SKM-1 (cell line): ENCODE measurements at regions not wholly inside any gene's neighbourhood (a gene's known extent, or its start where the extent isn't known, plus 50 kb on each side); places are given as distances from the start of the nearest gene placed in this dataset.
"Not testable (repeated sequence)": the region's sequence is repeated elsewhere in the genome, so short reads cannot be mapped to it uniquely, and the experiment has no call there.

Source experiments
- DNase-seq: peaks from one replicate; lab custom pipeline; 2025; ENCODE audit not compliant: unreplicated experiment; lab: John Stamatoyannopoulos, UW

- DNase-seq, result peak; percentile 16
These were observed 231.9 kb upstream of the INTU start for GRCh38 chr4:127400731-127401346.

DNA sequence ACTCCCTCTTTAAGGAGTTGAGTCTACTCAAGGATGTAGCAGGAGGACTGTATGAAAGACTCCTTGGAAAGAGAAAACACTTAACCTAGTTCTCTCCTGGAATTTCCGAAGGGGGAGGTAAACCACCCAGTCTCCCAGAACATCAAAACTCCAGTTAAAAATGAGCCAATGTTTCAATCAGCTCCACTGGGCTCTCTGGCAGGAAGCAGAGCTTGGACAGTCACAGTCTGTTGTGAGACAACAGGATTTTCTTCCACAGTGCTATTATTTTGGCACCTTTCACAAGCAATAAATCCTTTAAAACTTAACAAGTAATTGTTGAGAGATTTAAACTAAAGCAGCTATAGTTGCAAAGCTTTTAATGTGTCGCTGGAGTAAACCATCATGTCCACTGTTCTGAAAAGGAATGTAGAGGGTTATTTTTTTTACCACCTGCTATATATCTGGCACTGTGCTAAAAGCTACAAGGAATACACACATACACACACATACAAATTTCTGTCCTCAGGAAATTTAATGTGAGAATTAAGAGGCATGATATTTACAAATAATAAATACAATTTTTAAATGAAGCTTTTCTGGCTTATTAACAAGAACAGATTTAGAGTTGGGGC lies 229.2 kb upstream of the INTU start:
- DNase-seq, result no peak

DNA sequence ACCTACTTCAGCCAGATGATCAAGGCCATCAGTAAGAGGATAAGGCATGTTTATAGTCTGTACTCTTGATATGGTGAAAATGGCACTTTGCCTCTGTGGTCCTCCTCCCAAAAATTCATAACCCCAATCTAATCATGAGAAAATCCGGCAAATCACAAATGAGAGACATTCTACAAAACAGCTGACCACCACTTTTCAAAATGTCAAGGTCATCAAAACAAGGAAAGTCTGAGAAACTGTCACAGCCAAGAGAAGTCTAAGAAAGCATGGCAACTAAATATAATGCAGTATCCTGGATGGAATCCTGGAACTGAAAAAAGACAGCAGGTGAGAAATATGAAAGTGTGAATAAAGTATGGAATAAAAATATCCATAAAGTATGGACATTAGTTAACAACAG lies 226.6 kb upstream of the INTU start:
- no peak for DNase-seq

DNA sequence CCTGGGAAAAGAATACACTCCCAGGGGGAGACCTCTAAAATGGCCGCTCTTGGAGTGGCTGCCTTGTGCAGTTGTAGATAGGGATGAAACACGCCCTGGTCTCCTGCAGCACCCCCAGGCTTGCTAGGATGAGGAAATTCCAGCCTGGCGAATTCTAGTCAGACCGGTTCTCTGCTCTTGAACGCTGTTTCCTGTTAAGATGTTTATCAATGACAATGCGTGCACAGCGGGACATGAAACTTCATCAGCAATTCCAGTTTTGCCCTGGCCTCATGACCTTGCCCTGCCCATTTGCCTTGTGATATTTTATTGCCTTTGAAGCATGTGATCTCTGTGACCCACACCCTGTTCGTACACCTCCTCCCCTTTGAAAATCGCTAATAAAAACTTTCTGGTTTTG lies 225.2 kb upstream of the INTU start:
- not testable (repeated sequence) for DNase-seq

GRCh38 chr4:127410201-127410600 lies 222.6 kb upstream of the INTU start:
- DNase-seq, result no peak

GRCh38 chr4:127410644-127411043 lies 222.1 kb upstream of the INTU start:
- no peak for DNase-seq

DNA sequence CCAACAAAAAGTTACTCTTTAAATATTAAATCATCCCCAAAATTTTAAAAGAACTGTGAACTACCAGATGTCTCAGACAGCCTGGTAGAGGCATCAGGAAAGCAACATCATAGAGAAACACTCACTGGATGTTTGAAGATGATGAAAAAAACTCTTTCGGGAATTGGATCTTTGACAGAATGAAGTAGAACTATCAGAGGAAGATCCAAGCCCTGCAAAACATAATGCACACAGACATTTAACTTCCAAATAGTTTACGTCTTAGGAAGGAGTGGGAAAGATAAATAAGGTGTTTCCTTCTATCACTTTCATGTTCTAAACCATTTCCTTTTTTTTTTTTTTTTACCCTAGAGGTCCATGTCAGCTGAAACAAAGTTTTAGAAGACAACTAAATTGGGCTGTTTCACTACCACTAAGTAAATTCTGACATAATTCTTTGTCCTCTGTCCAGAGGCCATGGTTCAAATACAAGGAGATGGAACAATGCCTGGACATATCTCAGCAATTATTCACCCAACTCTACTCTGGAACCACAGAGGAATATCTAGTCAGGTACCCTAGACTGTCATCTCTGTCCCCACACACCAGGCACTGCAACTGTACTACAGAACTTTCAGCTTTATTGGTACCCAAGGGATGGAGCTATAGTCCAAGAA lies 217.7 kb upstream of the INTU start:
- no peak for DNase-seq

DNA sequence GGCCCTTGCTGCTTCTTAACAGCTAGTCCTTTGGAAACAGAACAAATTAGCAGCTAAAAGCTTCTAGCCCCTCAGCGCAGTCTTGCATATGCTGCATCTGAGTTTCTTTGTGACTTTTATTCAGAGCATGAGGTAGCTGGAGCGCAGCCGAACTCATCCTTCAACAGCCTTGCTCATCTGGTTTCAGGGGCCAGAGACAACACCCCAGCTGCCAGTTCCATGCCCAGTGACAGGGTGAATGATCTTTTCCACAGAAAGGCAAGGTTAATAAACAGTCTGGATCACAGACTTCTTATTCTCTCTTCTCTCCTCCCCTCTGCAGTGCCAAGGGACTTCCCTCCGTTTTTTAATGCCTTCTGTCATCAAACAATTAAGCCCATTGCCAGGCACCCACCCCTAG lies 216.6 kb upstream of the INTU start:
- DNase-seq, result no peak

DNA sequence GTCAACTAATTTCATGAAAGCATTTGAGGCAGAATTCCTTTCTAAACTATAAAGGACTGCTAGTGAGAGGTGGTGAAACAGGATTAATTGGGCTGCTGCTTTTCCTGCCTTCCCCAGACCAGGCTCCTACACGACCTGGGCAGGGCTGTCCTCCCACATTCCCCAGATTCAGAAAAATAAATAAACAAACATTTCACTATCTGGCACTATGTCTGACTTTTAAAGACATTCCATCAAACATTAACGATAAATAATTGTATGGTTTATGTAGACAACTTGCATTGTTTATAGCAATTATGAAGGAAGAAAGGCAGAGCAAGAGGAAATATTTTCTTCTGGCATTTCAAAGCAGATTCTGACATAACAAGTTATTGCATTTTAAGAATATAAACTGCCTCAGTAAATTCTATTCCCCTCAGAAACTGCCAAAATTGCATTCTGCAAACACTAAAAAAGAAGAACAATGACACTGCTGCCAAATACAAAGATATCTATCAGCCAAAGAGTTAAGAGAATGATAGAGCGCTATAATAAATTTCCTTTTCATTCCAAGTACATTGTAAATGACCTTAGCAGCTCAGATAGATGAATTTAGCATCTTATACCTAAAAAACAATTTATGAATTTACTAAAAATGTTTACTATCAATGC lies 214.7 kb upstream of the INTU start:
- no peak for DNase-seq

- no peak for DNase-seq
These were observed 213.3 kb upstream of the INTU start for GRCh38 chr4:127419431-127419830.

DNA sequence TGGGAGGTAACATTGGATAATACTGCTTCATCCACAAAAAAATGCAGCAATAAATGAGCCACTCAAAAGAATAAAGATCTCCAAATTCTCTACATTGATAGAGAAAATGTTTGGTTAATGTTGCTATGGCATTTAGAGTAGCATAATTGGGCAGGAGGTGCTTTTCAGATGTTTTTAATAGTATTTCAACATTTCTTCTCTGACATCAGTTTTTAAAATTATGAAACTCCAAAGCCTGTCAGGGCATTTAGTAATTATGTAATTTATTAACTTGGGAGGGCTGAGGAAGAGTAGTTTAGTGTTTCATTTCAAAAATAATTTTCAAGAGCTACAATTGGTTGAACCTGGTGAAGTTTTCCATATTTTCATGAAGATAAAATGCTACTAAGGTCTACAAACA lies 211.3 kb upstream of the INTU start:
- DNase-seq, result no peak

DNA sequence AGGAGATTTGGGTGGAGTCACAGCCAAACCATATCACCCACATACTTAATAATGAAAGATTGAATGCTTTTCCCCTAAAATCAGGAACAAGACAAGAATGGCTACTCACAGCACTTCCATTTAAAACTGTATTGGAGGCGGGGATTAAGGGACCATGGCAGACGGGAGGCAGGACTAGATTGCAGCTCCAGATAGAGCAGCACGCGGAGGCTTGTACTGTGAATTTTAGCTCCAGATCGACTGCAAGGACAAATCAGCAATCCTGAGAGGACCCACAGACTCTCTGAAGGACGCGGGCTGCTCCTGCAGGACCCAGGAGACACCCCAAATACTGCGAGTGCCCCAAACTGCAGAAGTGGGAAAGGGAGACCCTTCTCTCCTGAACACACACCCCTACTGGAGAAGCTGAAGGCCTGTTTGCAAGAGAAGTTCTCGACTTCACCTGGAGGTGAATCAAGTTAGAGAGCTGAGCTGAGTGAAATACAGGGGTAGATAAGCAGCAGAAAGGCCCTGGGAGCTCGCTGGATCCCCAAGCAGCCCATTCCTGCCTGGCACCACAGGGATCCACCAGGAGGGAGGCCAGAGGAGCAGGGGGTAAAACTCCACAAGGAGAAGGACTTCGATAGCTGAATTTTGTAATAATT lies 207.4 kb upstream of the INTU start:
- no peak for DNase-seq

DNA sequence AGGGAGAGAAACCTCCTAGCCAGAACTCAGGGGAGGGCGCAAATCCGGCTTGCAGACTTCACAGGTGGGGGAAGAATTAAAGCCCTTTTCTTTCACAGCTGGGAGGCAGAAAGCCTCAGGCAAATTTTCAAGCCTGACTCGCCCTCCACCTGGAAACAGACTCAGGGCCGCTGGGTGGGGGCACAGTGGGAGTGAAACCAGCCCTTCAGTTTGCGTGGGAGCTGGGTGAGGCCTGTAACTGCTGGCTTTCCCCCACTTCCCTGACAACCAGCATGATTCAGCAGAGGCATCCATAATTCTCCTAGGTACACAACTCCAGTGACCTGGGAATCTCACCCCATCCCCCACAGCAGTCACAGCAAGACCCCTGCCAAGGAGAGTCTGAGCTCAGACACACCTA lies 206.9 kb upstream of the INTU start:
- DNase-seq, result no peak

DNA sequence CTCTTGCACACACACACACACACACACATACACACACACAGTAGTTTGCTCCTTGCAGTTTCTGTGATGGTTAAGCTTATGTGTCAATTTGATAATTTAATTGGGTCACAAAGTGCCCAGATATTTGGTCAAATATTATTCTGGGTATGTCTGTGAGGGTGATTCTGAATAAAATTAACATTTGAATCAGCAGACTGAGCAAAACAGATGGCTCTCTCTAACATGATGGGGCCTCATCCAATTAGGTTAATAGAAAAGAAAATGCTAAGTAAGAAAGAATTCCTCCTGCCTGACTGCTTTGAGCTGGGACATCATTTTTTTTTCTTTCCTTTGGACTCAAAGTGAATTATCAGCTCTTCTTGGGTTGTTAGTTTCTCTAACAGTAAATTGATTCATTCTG lies 191.2 kb upstream of the INTU start:
- DNase-seq, result no peak

DNA sequence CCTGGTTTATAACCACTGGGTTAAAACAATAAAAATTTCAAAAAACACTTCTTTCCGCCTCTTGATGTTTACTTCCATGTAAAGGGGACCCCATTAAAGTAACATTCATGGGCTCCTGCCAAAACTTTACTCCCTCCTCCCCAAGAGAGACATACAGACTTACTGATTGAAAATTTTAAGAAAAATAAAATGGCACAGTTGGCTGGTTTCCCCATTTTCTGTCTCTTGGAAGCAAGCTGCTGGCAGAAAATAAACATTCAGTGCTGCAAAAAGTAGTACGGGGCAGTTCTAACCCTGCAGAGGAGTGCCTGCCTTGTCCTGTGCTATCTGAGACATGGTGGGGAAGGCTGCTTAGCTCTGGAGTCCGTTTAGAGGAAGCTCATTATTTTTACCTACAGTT lies 187.3 kb upstream of the INTU start:
- no peak for DNase-seq

GRCh38 chr4:127446427-127446885 lies 186.3 kb upstream of the INTU start:
- DNase-seq, result no peak

GRCh38 chr4:127448986-127449385 lies 183.8 kb upstream of the INTU start:
- DNase-seq, result no peak

DNA sequence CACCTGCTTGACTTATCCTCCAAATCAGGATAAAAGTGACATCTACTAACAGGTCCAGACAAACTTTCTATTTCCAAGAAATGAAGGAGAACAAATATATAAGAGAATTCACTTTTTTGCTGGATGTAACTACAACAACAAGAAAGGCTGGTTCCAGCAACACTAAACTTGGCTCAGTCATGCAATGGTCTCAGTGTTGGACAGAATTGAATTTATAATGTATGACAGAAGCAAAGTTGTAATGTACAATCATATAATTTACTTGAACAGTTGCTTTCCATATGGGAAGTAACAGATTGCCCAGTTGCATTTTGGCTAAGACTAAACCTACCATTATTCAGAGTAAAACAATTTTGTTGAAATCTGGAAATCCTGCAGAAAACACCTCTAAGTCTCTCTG lies 183.3 kb upstream of the INTU start:
- DNase-seq, result no peak

DNA sequence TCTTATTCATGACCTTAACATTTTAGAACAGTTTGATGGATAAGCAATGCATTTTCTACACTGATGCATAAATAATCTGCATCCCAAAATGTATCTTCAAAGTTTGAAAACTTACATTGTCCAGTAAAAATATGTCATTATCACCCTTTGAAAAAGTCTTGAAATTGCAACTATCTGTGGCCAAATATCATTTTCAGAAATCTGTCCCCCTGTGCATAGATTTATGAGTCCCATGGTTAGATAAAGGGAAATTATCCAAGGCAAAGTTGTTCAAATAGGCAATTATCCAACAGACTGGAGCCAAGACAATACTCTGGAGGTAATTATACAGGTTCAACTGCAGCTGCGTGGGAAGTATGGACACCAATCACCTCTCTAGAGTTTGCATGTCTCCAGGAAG lies 182.5 kb upstream of the INTU start:
- no peak for DNase-seq

DNA sequence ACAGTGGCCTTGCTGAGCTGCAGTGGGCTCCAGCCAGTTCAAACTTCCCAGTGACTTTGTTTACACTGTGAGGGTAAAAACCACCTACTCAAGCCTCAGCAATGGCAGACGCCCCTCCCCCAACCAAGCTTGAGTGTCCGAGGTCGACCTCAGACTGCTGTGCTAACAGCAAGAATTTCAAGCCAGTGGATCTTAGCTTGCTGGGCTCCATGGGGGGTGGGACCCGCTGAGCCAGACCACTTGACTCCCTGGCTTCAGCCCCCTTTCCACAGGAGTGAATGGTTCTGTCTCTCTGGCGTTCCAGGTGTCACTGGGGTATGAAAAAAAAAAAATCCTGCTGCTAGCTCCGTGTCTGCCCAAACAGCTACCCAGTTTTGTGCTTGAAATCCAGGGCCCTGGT lies 168.9 kb upstream of the INTU start:
- no peak for DNase-seq

- DNase-seq, result peak; percentile 84
These were observed 163.2 kb upstream of the INTU start for GRCh38 chr4:127469542-127469941.
